GM18505 (cell line): ENCODE measurements at regions not wholly inside any gene's neighbourhood (a gene's known extent, or its start where the extent isn't known, plus 50 kb on each side); places are given as distances from the start of the nearest gene placed in this dataset.

Source experiments
- ATAC-seq: cut with Tn5 transposase; IDR thresholded peaks from one replicate; pipeline ENCODE4 v1.9.1; 2021; ENCODE audit not compliant: unreplicated experiment
- POLR2A ChIP-seq: IDR thresholded peaks from 4 replicates; pipeline ENCODE4 v1.6.1; 2011; ENCODE audit warnings: borderline replicate concordance; ENCODE audit not compliant: insufficient read depth, insufficient read length; ENCODE audit errors: extremely low read depth

DNA sequence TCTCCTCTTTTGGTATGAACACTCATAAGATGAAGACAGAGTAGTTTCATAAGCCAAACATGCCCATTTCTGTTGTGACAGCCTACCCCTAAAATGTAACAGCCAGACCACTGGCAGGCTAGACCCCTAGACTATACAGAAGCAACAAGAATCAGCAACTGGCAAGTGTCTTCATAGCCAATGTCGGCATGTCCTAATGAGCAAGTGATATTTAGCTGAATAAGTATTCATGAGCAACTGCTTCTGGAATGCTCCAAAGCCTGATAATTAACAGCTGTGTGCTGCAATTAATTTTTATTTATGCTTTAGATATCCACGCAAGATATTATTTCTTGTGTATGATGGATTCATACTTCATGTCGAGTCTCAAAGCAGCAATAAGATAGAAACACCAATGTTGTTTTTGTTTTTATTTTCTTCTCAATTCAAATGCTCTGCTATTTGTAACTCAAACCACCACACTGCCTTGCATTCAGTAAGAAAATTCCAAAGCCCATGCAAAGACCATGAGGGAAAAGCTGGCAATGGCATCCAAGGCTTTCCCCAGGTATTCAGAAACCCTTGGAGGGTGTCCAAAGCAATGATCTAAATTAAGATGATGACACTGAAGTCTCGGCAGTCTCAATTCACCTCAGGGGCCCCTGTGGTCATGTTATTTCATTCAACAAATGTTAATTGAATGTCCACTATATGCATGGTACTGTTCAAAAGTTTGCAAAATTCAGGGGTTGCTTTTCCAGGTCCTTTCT is 167.7 kb upstream of the NECTIN3 start:
- no peak for TF ChIP-seq POLR2A
- ATAC-seq = no peak

DNA sequence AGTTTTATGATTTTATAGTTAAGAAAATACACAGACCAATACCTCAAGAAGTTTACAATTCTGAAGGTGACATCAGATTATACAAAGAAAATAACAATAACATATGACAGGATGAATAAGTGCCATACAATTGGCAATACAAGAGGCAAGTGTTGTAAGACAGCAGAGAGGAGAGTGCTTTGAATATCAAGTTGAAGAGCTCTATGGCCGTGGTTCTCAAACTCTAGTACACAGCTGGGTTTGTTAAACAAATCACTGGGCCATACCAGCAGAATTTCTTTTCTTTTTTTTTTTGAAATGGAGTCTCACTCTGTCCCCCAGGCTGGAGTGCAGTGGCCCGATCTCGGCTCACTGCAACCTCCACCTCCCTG is 167.1 kb upstream of the NECTIN3 start:
- ATAC-seq = no peak

GRCh38 chr3:110905121-110905520 is 166.5 kb upstream of the NECTIN3 start:
- no peak for ATAC-seq
- no peak for TF ChIP-seq POLR2A

More for the DNA sequence above, 167.1 kb upstream of the NECTIN3 start:
- no peak for TF ChIP-seq POLR2A

DNA sequence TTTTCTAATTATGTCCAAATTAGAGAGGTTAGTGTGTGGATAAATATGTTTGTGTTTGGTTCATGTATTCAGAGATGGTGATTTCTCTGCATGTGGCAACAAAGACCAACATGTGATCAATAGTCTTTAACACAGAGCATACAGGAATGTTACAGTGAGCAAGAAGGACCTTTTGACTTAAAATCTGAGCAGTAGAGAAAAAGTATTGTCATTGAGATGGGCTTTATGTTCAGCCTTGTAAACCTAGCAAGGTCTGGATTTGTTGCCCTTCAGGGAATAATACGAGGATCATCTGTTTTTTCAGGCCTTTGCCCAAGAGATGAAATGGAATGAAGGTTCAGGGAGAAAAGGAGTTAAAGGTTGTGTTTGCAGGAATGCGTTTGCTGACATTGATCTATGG is 161.8 kb upstream of the NECTIN3 start:
- TF ChIP-seq POLR2A = no peak
- ATAC-seq = no peak

DNA sequence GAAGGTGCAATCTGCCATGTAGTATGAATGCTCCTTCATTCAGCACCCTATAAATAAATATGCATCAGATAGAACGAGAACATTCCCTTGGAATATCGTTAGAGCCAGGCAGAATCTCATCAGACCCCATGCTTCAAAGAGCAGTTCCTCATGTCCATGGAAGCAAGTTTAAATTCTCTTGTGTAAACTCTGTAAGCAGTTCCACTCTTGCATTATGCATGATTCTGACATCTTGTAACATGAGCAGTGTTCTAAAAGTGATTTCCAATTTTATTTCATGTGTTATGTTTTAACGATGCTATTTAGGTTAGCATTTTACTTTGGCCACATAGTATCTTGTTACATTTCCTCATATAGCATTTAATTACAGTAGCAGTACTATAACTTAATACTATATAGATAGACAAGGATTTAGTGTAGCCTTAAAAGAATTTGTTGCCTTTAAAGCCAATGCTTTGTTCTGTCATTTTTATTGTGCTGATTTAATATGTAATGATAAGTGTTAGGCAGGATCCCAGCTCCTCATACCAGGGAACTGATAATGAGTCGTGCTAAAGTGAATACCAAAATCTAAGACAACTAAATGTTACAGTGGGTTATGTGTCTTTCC is 161.2 kb upstream of the NECTIN3 start:
- no peak for TF ChIP-seq POLR2A
- ATAC-seq = no peak

DNA sequence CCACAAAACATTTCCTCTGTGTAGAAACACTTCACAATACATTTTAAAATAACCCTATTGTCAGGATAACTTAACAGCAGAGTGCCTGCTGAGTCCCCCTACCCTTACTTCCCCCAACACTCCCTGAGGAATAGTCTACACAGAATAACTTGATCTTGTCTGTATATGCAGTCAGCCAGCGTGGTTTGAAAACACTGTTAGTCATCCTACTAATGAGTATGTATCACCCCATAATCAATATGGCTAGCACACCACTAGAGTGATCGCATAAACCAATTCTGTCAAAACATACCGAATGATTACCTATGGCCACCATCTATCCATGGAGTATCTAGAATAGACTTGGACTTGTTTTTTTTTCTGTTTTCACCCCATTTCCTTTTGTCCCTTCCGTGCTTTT is 152.7 kb upstream of the NECTIN3 start:
- ATAC-seq = no peak
- no peak for TF ChIP-seq POLR2A

DNA sequence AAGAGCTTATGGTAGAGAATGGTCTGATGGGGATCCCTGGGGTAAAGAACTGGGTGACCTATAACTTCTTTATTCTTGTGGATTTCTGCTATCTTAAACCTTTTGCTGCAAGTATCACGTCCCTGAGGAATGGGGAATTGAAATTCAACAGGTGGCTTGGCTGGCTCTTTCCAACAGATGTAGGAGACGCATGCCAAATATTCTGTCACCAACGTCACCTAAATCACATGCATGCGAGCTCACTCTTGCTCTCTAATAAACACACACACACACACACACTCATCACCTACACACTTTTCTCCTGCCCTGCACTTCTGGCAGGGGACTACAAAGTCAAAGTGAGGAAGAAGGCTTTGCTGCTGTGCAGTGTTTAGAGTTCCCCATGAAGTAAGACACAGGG is 145.8 kb upstream of the NECTIN3 start:
- no peak for TF ChIP-seq POLR2A
- no peak for ATAC-seq

- ATAC-seq = no peak
- TF ChIP-seq POLR2A = no peak
Observed at GRCh38 chr3:110928016-110928662, 143.5 kb upstream of the NECTIN3 start.

GRCh38 chr3:110929816-110930215 is 141.8 kb upstream of the NECTIN3 start:
- TF ChIP-seq POLR2A = no peak
- ATAC-seq = no peak

GRCh38 chr3:110932567-110932966 is 139.0 kb upstream of the NECTIN3 start:
- no peak for ATAC-seq
- TF ChIP-seq POLR2A = no peak

GRCh38 chr3:110933821-110934426 is 137.7 kb upstream of the NECTIN3 start:
- no peak for ATAC-seq
- no peak for TF ChIP-seq POLR2A

- TF ChIP-seq POLR2A = no peak
- ATAC-seq = no peak
Observed at GRCh38 chr3:110938629-110939028, 133.0 kb upstream of the NECTIN3 start.

DNA sequence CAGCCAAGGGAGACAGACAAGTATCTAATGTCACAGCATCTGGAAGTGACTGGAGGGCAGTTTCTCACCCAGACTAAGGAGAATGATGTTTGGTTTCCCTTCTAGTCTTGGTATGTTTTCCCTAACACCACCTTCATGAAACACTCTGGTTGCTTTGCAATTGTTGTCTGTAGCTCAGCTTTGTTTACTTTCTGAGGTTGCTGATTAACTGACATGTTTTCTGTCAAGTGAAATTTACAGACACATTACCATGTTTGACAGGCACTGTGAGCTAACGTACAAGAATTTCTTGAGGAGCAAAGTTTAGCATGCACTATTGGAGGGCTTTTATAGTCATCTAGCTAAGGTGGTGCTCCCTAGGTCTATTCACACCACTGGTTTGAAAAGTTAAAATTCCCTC is 131.6 kb upstream of the NECTIN3 start:
- ATAC-seq = no peak
- no peak for TF ChIP-seq POLR2A

GRCh38 chr3:110944782-110945181 is 126.8 kb upstream of the NECTIN3 start:
- TF ChIP-seq POLR2A = no peak
- ATAC-seq = no peak
